Fibroblast of lung (primary cell): ENCODE measurements at regions not wholly inside any gene's neighbourhood (a gene's known extent, or its start where the extent isn't known, plus 50 kb on each side); places are given as distances from the start of the nearest gene placed in this dataset.

Experiments
- DNase-seq, 2 donors: peaks; one replicate each; pipeline versions ENCODE4 v3.0.0 to v3.0.0-alpha.2; 2010; ENCODE audit warnings: low read depth in 2 of 2
- H2AFZ ChIP-seq: 2 replicates; pipeline ENCODE4 v1.5.1; 2012; ENCODE audit warnings: low read length, control low read depth, inconsistent platforms
- H3K27ac ChIP-seq: 2 replicates; pipeline ENCODE4 v1.5.1; 2011; ENCODE audit warnings: low read length, control low read depth; ENCODE audit not compliant: insufficient read depth
- H3K27me3 ChIP-seq: 2 replicates; pipeline ENCODE4 v1.5.1; 2011; ENCODE audit warnings: mild to moderate bottlenecking, low read length; ENCODE audit not compliant: control insufficient read depth, insufficient read depth
- H3K36me3 ChIP-seq: 2 replicates; pipeline ENCODE4 v1.5.1; 2011; ENCODE audit warnings: low read length; ENCODE audit not compliant: control insufficient read depth, insufficient read depth
- H3K4me1 ChIP-seq: 2 replicates; pipeline ENCODE4 v1.5.1; 2011; ENCODE audit warnings: low read length; ENCODE audit not compliant: control insufficient read depth, insufficient read depth; ENCODE audit errors: extremely low read depth
- H3K4me2 ChIP-seq: 2 replicates; pipeline ENCODE4 v1.5.1; 2011; ENCODE audit warnings: low read length, control low read depth; ENCODE audit not compliant: insufficient read depth; ENCODE audit errors: extremely low read depth
- H3K4me3 ChIP-seq, 4 experiments: fragments of 200-600 bp in 1 of 4; sonication (generic) in 1 of 4; replicated peaks in 1 of 4; 2 replicates each; pipeline ENCODE4 v1.5.1; 2011 to 2016; ENCODE audit warnings: low read length in 4 of 4, low read depth in 3 of 4, mild to moderate bottlenecking in 3 of 4, control low read depth in 2 of 4, inconsistent platforms in 1 of 4, mixed read lengths in 1 of 4; ENCODE audit not compliant: insufficient read depth in 1 of 4; ENCODE audit errors: control extremely low read depth in 1 of 4
- H3K79me2 ChIP-seq: 2 replicates; pipeline ENCODE4 v1.5.1; 2012; ENCODE audit warnings: mild to moderate bottlenecking, low read length, inconsistent platforms; ENCODE audit not compliant: control insufficient read depth, insufficient read depth
- H3K9ac ChIP-seq: 2 replicates; pipeline ENCODE4 v1.5.1; 2011; ENCODE audit warnings: mild to moderate bottlenecking, low read length, control low read depth; ENCODE audit not compliant: insufficient read depth
- H3K9me3 ChIP-seq: 2 replicates; pipeline ENCODE4 v1.5.1; 2012; ENCODE audit warnings: low read depth, low read length; ENCODE audit not compliant: control insufficient read depth, insufficient read depth
- H4K20me1 ChIP-seq: 2 replicates; pipeline ENCODE4 v1.5.1; 2011; ENCODE audit warnings: low read length; ENCODE audit not compliant: control insufficient read depth, insufficient read depth; ENCODE audit errors: extremely low read depth
- CTCF ChIP-seq, 2 donors: IDR thresholded peaks in 1 of 2; conservative IDR thresholded peaks in 1 of 2; 1 replicate in 1 of 2; 2 replicates in 1 of 2; pipeline ENCODE4 v1.5.1; 2011 to 2012; ENCODE audit warnings: low read length in 2 of 2, control low read depth in 1 of 2, inconsistent platforms in 1 of 2, low read depth in 1 of 2, mild to moderate bottlenecking in 1 of 2
- EZH2 ChIP-seq: IDR thresholded peaks from 2 replicates; pipeline ENCODE4 v1.5.1; 2012; ENCODE audit warnings: low read length, control low read depth, mild to moderate bottlenecking; ENCODE audit errors: missing control alignments

GRCh38 chr3:102906818-102907217 lies 472.0 kb downstream of the ZPLD1 start:
- Histone ChIP-seq H3K9ac (no peak overlapping the region), H3K27me3 (no peaks in the 10 kb centered on the region), H3K4me3 (no peak overlapping the region), H3K9me3 (no peaks in the 10 kb centered on the region), H3K27ac (no peak overlapping the region), H3K4me1 (no peaks in the 10 kb centered on the region), H4K20me1 (no peaks in the 10 kb centered on the region), H3K36me3 (no peaks in the 10 kb centered on the region), H3K79me2 (no peaks in the 10 kb centered on the region), H2AFZ (no peak overlapping the region), H3K4me2 (no peak overlapping the region)
- DNase-seq: peak in 1 of 2 donors; percentile 19
- TF ChIP-seq EZH2 (no peak), CTCF (conservative IDR thresholded peaks at IDR 0.05 in 1 of 2, IDR thresholded peaks at IDR 0.05 in 1 of 2; ENCODE audit: low read depth in 1 of 2, low read length in 2 of 2) (no peak)

DNA sequence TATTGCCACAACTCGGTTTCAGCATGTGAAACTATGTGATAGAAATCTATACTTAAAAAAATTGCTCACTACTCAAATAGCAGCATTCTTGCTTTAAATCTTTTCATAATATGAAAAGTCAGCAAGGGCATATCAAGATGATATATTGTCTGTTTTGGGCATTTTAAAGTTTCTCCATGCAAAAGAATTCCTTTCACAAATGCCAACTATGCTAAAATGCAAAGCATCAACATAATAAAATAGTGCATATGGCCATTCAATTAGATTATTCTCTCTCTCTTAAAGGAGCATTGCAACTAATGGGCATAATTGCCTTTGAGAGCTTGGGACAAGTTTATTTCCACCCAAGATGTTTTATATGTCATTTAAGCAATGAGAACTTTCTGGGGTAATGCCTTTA lies 475.1 kb downstream of the ZPLD1 start:
- no peak overlapping the region for H3K27ac ChIP-seq
- no peak for TF ChIP-seq EZH2
- TF ChIP-seq CTCF (conservative IDR thresholded peaks at IDR 0.05 in 1 of 2, IDR thresholded peaks at IDR 0.05 in 1 of 2; ENCODE audit: low read depth in 1 of 2, low read length in 2 of 2): no peak
- no peak overlapping the region for H3K4me2 ChIP-seq
- no peaks in the 10 kb centered on the region for H3K36me3 ChIP-seq
- H2AFZ ChIP-seq: no peak overlapping the region
- H4K20me1 ChIP-seq: no peaks in the 10 kb centered on the region
- no peak overlapping the region for H3K4me3 ChIP-seq
- H3K79me2 ChIP-seq: no peaks in the 10 kb centered on the region
- no peaks in the 10 kb centered on the region for H3K27me3 ChIP-seq
- no peak overlapping the region for H3K9ac ChIP-seq
- no peaks in the 10 kb centered on the region for H3K4me1 ChIP-seq
- no peak for DNase-seq
- no peaks in the 10 kb centered on the region for H3K9me3 ChIP-seq

GRCh38 chr3:102916532-102916931 lies 481.7 kb downstream of the ZPLD1 start:
- Histone ChIP-seq H2AFZ (no peak overlapping the region), H3K27ac (no peak overlapping the region), H3K27me3 (no peaks in the 10 kb centered on the region), H3K4me1 (no peaks in the 10 kb centered on the region), H3K4me2 (no peak overlapping the region), H3K9me3 (no peaks in the 10 kb centered on the region), H3K4me3 (no peak overlapping the region), H3K9ac (no peak overlapping the region), H3K79me2 (no peaks in the 10 kb centered on the region), H4K20me1 (no peaks in the 10 kb centered on the region), H3K36me3 (no peaks in the 10 kb centered on the region)
- DNase-seq: no peak
- TF ChIP-seq EZH2: no peak
- TF ChIP-seq CTCF (conservative IDR thresholded peaks at IDR 0.05 in 1 of 2, IDR thresholded peaks at IDR 0.05 in 1 of 2; ENCODE audit: low read depth in 1 of 2, low read length in 2 of 2): no peak
